ENCODE measurements at regions not wholly inside any gene's neighbourhood (a gene's known extent, or its start where the extent isn't known, plus 50 kb on each side); places are given as distances from the start of the nearest gene placed in this dataset.

- TF ChIP-seq SIN3A (IDR thresholded peaks at IDR 0.05; ENCODE audit: low read depth) (no peak), EGR1 (IDR thresholded peaks at IDR 0.05; ENCODE audit: low read depth) (no peak), SRF (IDR thresholded peaks at IDR 0.05; ENCODE audit: low read depth) (no peak), EZH2 (IDR thresholded peaks at IDR 0.05) (no peak), CBX3 (IDR thresholded peaks at IDR 0.05; ENCODE audit: low read depth) (no peak), MAX (IDR thresholded peaks at IDR 0.05) (no peak), ZFX (IDR thresholded peaks at IDR 0.05) (no peak), POLR2AphosphoS5 (IDR thresholded peaks at IDR 0.05; ENCODE audit: low read depth, low read length) (no peak)
Observed at GRCh38 chr10:118918116-118918515, 111.4 kb upstream of the NANOS1 start (continued).

GRCh38 chr10:118918587-118918986 lies 110.9 kb upstream of the NANOS1 start:
- 0 out of 4 replicates have a peak, but pooled peaks cover 0 to 3% of the 10 kb centered on the region in 2 experiments for H3K4me1 ChIP-seq (ENCODE audit: control insufficient read depth in 1 of 2, insufficient read depth in 2 of 2, low read length in 2 of 2)
- H3K4me3 ChIP-seq (replicated peaks in 1 of 2; ENCODE audit: low read depth in 1 of 2, low read length in 2 of 2): no peak overlapping the region
- no TSS peak for BruUV-seq (replicated peaks)
- POLR2A ChIA-PET: interaction anchor here (0.7 to 1.0 kb wide), 2 partner anchors 12 to 531 kb away, joined by 3 to 4 read pairs; no protein-coding TSS in a partner anchor
- H2AFZ ChIP-seq (ENCODE audit: low read depth, low read length, poor library complexity, severe bottlenecking): no peak overlapping the region
- no peaks in the 10 kb centered on the region for H3K36me3 ChIP-seq (ENCODE audit: control insufficient read depth in 1 of 2, insufficient read depth in 2 of 2, low read length in 2 of 2)
- no peaks in the 10 kb centered on the region for H3K27me3 ChIP-seq (ENCODE audit: insufficient read depth, low read length)
- RAD21 ChIA-PET (ENCODE audit: low non-redundant PET in 1 of 2, low total read pairs in 2 of 2, uncharacterized antibody in 2 of 2, unreplicated experiment in 2 of 2): no interaction called here
- no peaks in the 10 kb centered on the region for H3K9me2 ChIP-seq (ENCODE audit: insufficient read depth)
- no peak overlapping the region for H3K27ac ChIP-seq (ENCODE audit: low read depth, low read length)
- DNase-seq (ENCODE audit: low read depth, low spot score) (no peak), ATAC-seq (no peak)
- no peaks in the 10 kb centered on the region for H3K9me3 ChIP-seq (ENCODE audit: control insufficient read depth in 1 of 2, insufficient read depth in 1 of 2, low read depth in 1 of 2, low read length in 2 of 2)
- no peak overlapping the region for H3K9ac ChIP-seq (ENCODE audit: low read length)
- no peak overlapping the region for H3K4me2 ChIP-seq (ENCODE audit: low read length)
- H4K20me1 ChIP-seq (ENCODE audit: insufficient read depth): no peaks in the 10 kb centered on the region
- intact Hi-C loops (cut with micrococcal nuclease): no loop called here
- H3K79me2 ChIP-seq (ENCODE audit: insufficient read depth, low read length): no peaks in the 10 kb centered on the region
- no peak for TF ChIP-seq FOSL1 (IDR thresholded peaks at IDR 0.05; ENCODE audit: low read depth)
- TF ChIP-seq ZFX (IDR thresholded peaks at IDR 0.05): no peak
- no peak for TF ChIP-seq EGR1 (IDR thresholded peaks at IDR 0.05; ENCODE audit: low read depth)
- no peak for TF ChIP-seq SIN3A (IDR thresholded peaks at IDR 0.05; ENCODE audit: low read depth)
- no peak for TF ChIP-seq ZBTB33 (IDR thresholded peaks at IDR 0.05; ENCODE audit: extremely low read depth, insufficient replicate concordance, low read length)
- no peak for TF ChIP-seq EZH2 (IDR thresholded peaks at IDR 0.05)
- no peak for TF ChIP-seq ATF3 (IDR thresholded peaks at IDR 0.05)
- CTCF ChIA-PET: no interaction called here

Measured in HCT116 (cell line).